HL-60 (cell line): ENCODE measurements at regions not wholly inside any gene's neighbourhood (a gene's known extent, or its start where the extent isn't known, plus 50 kb on each side); places are given as distances from the start of the nearest gene placed in this dataset.

Experiments used
- CTCF ChIP-seq: IDR thresholded peaks from one replicate; pipeline ENCODE4 v1.5.1; 2011; ENCODE audit warnings: low read length, control low read depth, inconsistent platforms; ENCODE audit not compliant: insufficient read depth
- POLR2AphosphoS5 ChIP-seq: IDR thresholded peaks from 2 replicates; pipeline ENCODE4 v1.6.1; 2012; ENCODE audit warnings: low read depth

GRCh38 chr10:60565492-60565891 lies 175.8 kb upstream of the ANK3 start:
- TF ChIP-seq CTCF (no peak), POLR2AphosphoS5 (no peak)
